ENCODE measurements at regions not wholly inside any gene's neighbourhood (a gene's known extent, or its start where the extent isn't known, plus 50 kb on each side); places are given as distances from the start of the nearest gene placed in this dataset.

GRCh38 chr21:23039846-23040245 is 2041.6 kb downstream of the NCAM2 start:
- Histone ChIP-seq H3K9me3 (ENCODE audit: insufficient read depth, low read length) (no peaks in the 10 kb centered on the region), H4K20me1 (ENCODE audit: insufficient read depth, low read length) (no peaks in the 10 kb centered on the region), H3K4me2 (ENCODE audit: low read length) (no peak overlapping the region), H3K27me3 (ENCODE audit: low read depth, low read length) (no peaks in the 10 kb centered on the region), H3K27ac (ENCODE audit: low read length) (no peak overlapping the region), H3K36me3 (replicated peaks; ENCODE audit: low read depth, low read length) (no peaks in the 10 kb centered on the region), H2AFZ (ENCODE audit: low read depth, low read length) (no peak overlapping the region), H3K4me1 (ENCODE audit: low read length) (no peaks in the 10 kb centered on the region), H3K4me3 (ENCODE audit: low read length) (no peak overlapping the region), H3K79me2 (ENCODE audit: low read length) (no peaks in the 10 kb centered on the region), H3K9ac (ENCODE audit: low read length) (no peak overlapping the region)
- TF ChIP-seq CTCF (IDR thresholded peaks at IDR 0.05; ENCODE audit: low read depth, low read length) (no peak), EZH2phosphoT487 (IDR thresholded peaks at IDR 0.05; ENCODE audit: low read depth) (no peak)

DNA sequence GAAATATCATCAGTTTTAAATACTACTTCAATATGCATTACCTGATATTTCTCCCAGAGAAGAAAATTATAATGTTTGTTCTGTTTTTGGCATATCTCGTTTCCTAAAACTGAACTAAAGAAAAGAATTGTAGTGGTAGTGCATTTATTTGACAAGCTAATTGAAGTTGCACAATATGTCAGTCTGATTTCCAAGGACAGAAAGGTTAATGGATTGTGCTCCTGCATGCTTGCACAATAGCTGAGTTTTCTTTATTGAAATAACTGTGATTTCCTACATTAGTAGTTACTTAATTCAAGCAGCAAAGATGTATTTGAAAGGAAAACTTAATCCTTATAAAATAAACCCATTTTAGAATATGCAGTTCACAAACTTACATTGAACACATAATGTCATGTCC is 2047.7 kb downstream of the NCAM2 start:
- H3K27me3 ChIP-seq (ENCODE audit: low read depth, low read length) = no peaks in the 10 kb centered on the region
- H3K4me2 ChIP-seq (ENCODE audit: low read length) = no peak overlapping the region
- H2AFZ ChIP-seq (ENCODE audit: low read depth, low read length) = no peak overlapping the region
- no peak overlapping the region for H3K27ac ChIP-seq (ENCODE audit: low read length)
- H3K4me1 ChIP-seq (ENCODE audit: low read length) = no peaks in the 10 kb centered on the region
- no peaks in the 10 kb centered on the region for H3K79me2 ChIP-seq (ENCODE audit: low read length)
- no peak overlapping the region for H3K9ac ChIP-seq (ENCODE audit: low read length)
- no peak overlapping the region for H3K4me3 ChIP-seq (ENCODE audit: low read length)
- TF ChIP-seq CTCF (IDR thresholded peaks at IDR 0.05; ENCODE audit: low read depth, low read length) (no peak), EZH2phosphoT487 (IDR thresholded peaks at IDR 0.05; ENCODE audit: low read depth) (no peak)
- H3K36me3 ChIP-seq (replicated peaks; ENCODE audit: low read depth, low read length) = no peaks in the 10 kb centered on the region
- H3K9me3 ChIP-seq (ENCODE audit: insufficient read depth, low read length) = no peaks in the 10 kb centered on the region
- no peaks in the 10 kb centered on the region for H4K20me1 ChIP-seq (ENCODE audit: insufficient read depth, low read length)

DNA sequence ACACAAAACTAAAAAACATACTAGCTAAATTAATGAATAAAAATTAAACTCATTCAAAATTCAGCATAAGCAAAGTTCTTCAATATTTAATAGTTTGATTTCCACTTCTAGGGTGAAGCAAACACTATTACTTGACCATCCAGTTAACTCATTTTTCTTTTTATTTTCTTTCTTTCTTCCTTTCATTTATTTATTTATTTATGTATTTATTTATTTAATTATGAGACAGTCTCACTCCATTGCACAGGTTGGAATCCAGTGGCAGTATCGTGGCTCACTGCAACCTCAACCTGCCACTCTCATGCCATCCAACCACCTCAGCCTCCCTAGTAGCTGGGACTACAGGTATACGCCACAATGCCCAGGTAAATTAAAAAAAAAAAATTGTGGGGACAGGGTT is 2069.5 kb downstream of the NCAM2 start:
- Histone ChIP-seq H3K79me2 (ENCODE audit: low read length) (no peaks in the 10 kb centered on the region), H3K36me3 (replicated peaks; ENCODE audit: low read depth, low read length) (no peaks in the 10 kb centered on the region), H3K4me2 (ENCODE audit: low read length) (no peak overlapping the region), H3K4me3 (ENCODE audit: low read length) (no peak overlapping the region), H3K27ac (ENCODE audit: low read length) (no peak overlapping the region), H3K9me3 (ENCODE audit: insufficient read depth, low read length) (no peaks in the 10 kb centered on the region), H4K20me1 (ENCODE audit: insufficient read depth, low read length) (no peaks in the 10 kb centered on the region), H3K4me1 (ENCODE audit: low read length) (no peaks in the 10 kb centered on the region), H3K27me3 (ENCODE audit: low read depth, low read length) (no peaks in the 10 kb centered on the region), H2AFZ (ENCODE audit: low read depth, low read length) (no peak overlapping the region), H3K9ac (ENCODE audit: low read length) (no peak overlapping the region)
- no peak for TF ChIP-seq CTCF (IDR thresholded peaks at IDR 0.05; ENCODE audit: low read depth, low read length)

- H3K4me3 ChIP-seq (ENCODE audit: low read length) = no peak overlapping the region
- no peaks in the 10 kb centered on the region for H3K79me2 ChIP-seq (ENCODE audit: low read length)
- no peaks in the 10 kb centered on the region for H3K9me3 ChIP-seq (ENCODE audit: insufficient read depth, low read length)
- H2AFZ ChIP-seq (ENCODE audit: low read depth, low read length) = no peak overlapping the region
- TF ChIP-seq CTCF (IDR thresholded peaks at IDR 0.05; ENCODE audit: low read depth, low read length) (no peak), EZH2phosphoT487 (IDR thresholded peaks at IDR 0.05; ENCODE audit: low read depth) (no peak)
- no peak overlapping the region for H3K27ac ChIP-seq (ENCODE audit: low read length)
- H3K36me3 ChIP-seq (replicated peaks; ENCODE audit: low read depth, low read length) = no peaks in the 10 kb centered on the region
- H3K27me3 ChIP-seq (ENCODE audit: low read depth, low read length) = no peaks in the 10 kb centered on the region
- no peak overlapping the region for H3K9ac ChIP-seq (ENCODE audit: low read length)
- H3K4me2 ChIP-seq (ENCODE audit: low read length) = no peak overlapping the region
- H4K20me1 ChIP-seq (ENCODE audit: insufficient read depth, low read length) = no peaks in the 10 kb centered on the region
- no peaks in the 10 kb centered on the region for H3K4me1 ChIP-seq (ENCODE audit: low read length)
Observed at GRCh38 chr21:23083242-23083641, 2085.0 kb downstream of the NCAM2 start.

All from OCI-LY3 (cell line).